ENCODE measurements at regions not wholly inside any gene's neighbourhood (a gene's known extent, or its start where the extent isn't known, plus 50 kb on each side); places are given as distances from the start of the nearest gene placed in this dataset.

- Histone ChIP-seq H3K27ac (no peak overlapping the region), H3K4me3 (no peak overlapping the region), H3K27me3 (replicated peaks in 1 of 7) (no peaks in the 10 kb centered on the region), H3K36me3 (no peaks in the 10 kb centered on the region), H3K9me3 (no peaks in the 10 kb centered on the region), H3K4me1 (peaks cover 0 to 5% (median 0%) of the 10 kb centered on the region in 6 donors)
- TF ChIP-seq POLR2A (IDR thresholded peaks at IDR 0.05) (no peak), CTCF (IDR thresholded peaks at IDR 0.05 in 8 of 11, conservative IDR thresholded peaks at IDR 0.05 in 3 of 11) (no peak), POLR2AphosphoS5 (IDR thresholded peaks at IDR 0.05) (no peak)
- intact Hi-C loops (cut with DNase I; ENCODE audit: low total_unique reads) = no loop called here
- WGBS, 5 donors = 78 to 93% (median 83%) methylated on average over 3 of the region's 3 CpGs
- no peak for DNase-seq
These were observed 97.8 kb downstream of the PLK2 start for GRCh38 chr5:58362135-58362534.

- Histone ChIP-seq H3K36me3 (no peaks in the 10 kb centered on the region), H3K4me3 (no peak overlapping the region), H3K27me3 (replicated peaks in 1 of 7) (no peaks in the 10 kb centered on the region), H3K4me1 (no peaks in the 10 kb centered on the region), H3K27ac (no peak overlapping the region), H3K9me3 (no peaks in the 10 kb centered on the region)
- WGBS, 5 donors = 89 to 100% (median 94%) methylated on average over 2 of the region's 2 CpGs
- intact Hi-C loops (cut with DNase I; ENCODE audit: low total_unique reads) = no loop called here
- no peak for DNase-seq
- no peak for TF ChIP-seq CTCF (IDR thresholded peaks at IDR 0.05 in 8 of 11, conservative IDR thresholded peaks at IDR 0.05 in 3 of 11)
- TF ChIP-seq POLR2A (IDR thresholded peaks at IDR 0.05) = no peak
- no peak for TF ChIP-seq POLR2AphosphoS5 (IDR thresholded peaks at IDR 0.05)
These were observed 99.1 kb downstream of the PLK2 start for GRCh38 chr5:58360794-58361193.

DNA sequence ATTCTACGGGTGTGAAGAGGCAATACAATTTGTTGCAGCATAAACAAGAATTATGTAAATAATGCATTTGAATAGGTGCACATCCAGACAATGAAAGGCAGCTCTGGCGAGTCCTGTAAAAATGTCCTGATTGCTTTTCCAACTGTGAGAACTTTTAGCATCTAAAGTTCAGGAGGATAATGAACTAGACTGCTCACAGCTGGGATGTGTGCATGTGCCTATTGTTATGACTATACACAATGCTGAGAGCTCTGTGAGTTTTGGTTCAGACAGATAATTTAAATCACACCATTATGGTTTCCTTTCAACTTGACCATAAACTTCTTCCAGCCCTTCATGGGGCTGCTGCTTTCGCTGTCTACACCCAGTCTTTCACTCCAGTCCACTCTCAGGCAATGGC lies 99.9 kb downstream of the PLK2 start:
- no peak for DNase-seq
- H3K4me3 ChIP-seq = no peak overlapping the region
- H3K36me3 ChIP-seq = no peaks in the 10 kb centered on the region
- 60 to 66% (median 62%) methylated on average over 3 of the region's 3 CpGs for WGBS, 5 donors
- H3K27me3 ChIP-seq (replicated peaks in 1 of 7) = no peaks in the 10 kb centered on the region
- no peaks in the 10 kb centered on the region for H3K4me1 ChIP-seq
- H3K27ac ChIP-seq = no peak overlapping the region
- TF ChIP-seq POLR2A (IDR thresholded peaks at IDR 0.05) (no peak), POLR2AphosphoS5 (IDR thresholded peaks at IDR 0.05) (no peak), CTCF (IDR thresholded peaks at IDR 0.05 in 8 of 11, conservative IDR thresholded peaks at IDR 0.05 in 3 of 11) (no peak)
- intact Hi-C loops (cut with DNase I; ENCODE audit: low total_unique reads) = no loop called here
- no peaks in the 10 kb centered on the region for H3K9me3 ChIP-seq

DNA sequence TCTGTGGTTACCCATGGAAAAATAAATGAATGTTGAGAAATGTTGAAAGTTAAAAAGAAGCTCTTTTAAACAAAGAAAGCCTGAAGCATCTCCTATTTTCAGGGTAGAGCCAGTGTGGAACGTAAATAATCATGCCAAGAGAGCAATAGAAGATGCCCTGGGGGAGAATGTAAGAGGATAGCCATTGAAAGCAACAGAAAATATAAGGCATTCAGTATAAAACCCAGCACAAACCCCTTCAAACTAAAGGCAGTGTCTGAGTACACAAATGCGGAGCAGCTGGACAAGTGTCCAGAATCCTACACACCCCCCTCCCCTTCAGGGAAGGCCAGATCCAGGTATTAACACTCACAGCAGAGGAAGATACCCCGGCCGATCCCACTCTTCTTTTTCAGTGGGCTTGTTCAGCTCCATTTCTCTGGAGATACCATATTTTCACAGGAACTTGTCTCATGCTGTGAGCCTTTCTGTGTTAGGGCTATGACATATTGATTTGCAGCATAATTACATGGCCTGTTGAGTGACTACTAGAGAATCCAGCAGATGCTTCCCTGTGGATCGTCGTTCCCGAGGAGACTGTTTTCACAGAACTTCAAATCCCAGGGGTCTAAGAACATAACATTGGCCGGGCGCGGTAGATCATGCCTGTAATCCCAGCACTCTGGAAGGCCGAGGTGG lies 101.2 kb downstream of the PLK2 start:
- H3K27ac ChIP-seq = no peak overlapping the region
- WGBS, 5 donors = 75 to 87% (median 81%) methylated on average over 11 of the region's 11 CpGs

More for the DNA sequence above, 101.2 kb downstream of the PLK2 start:
- no peaks in the 10 kb centered on the region for H3K36me3 ChIP-seq
- H3K4me3 ChIP-seq = no peak overlapping the region
- no peaks in the 10 kb centered on the region for H3K27me3 ChIP-seq (replicated peaks in 1 of 7)
- no peak for DNase-seq
- H3K4me1 ChIP-seq = no peaks in the 10 kb centered on the region
- intact Hi-C loops (cut with DNase I; ENCODE audit: low total_unique reads) = no loop called here
- no peaks in the 10 kb centered on the region for H3K9me3 ChIP-seq
- TF ChIP-seq CTCF (IDR thresholded peaks at IDR 0.05 in 8 of 11, conservative IDR thresholded peaks at IDR 0.05 in 3 of 11) (no peak), POLR2A (IDR thresholded peaks at IDR 0.05) (no peak), POLR2AphosphoS5 (IDR thresholded peaks at IDR 0.05) (no peak)

All from spleen (tissue), 11 donors.